Activated CD4-positive, CD25-positive, alpha-beta regulatory T cell treated with anti-CD3 and anti-CD28 coated beads, Interleukin-2, amount 50 U/mL, for 72 hours (primary cell): ENCODE measurements at regions not wholly inside any gene's neighbourhood (a gene's known extent, or its start where the extent isn't known, plus 50 kb on each side); places are given as distances from the start of the nearest gene placed in this dataset.
A peak's percentile ranks its signal among the peaks of the same experiment; 100 is the strongest.
"Not testable (repeated sequence)": the region's sequence is repeated elsewhere in the genome, so short reads cannot be mapped to it uniquely, and the experiment has no call there.

Experiments used
- DNase-seq: peaks from one replicate; pipeline ENCODE4 v3.0.0; 2021

DNA sequence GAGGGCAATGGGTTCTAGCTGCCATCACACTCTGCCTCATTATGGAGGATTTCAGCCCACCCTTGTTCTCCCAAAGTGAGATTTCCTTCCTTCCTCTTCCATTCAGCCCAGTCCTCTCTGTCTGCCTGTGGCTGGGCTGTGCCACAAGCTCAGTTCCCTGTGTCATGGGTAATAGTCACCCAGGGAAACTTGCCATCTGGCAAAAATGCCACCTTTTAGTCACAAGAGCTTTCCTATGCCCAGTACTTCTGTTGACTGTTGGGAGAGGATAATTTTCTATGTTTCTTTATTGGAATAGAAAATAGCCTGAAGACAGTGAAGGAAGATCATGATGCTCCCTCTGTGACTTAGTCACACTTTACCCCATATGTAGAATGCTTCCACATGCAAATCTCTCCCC lies 71.4 kb downstream of the TLR4 start:
- DNase-seq = no peak

DNA sequence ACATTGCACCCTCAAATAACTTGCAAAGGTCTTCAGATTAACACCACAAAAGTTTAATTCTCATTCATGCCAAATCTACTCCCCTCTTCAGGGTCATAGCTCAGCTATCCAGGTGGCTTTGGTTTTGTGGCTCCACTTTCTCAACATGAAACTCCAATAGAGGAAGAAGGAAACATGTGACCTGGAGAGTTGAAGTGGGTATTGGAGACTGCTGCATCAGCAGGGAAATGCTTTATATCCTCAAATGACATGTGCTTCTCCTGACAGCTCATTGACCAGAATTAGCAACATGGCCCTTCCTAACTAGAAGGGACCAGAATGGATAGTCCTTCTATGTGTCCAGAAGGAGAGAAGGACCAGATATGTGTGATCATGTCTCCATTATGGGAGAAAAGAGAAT lies 73.6 kb downstream of the TLR4 start:
- DNase-seq = no peak

DNA sequence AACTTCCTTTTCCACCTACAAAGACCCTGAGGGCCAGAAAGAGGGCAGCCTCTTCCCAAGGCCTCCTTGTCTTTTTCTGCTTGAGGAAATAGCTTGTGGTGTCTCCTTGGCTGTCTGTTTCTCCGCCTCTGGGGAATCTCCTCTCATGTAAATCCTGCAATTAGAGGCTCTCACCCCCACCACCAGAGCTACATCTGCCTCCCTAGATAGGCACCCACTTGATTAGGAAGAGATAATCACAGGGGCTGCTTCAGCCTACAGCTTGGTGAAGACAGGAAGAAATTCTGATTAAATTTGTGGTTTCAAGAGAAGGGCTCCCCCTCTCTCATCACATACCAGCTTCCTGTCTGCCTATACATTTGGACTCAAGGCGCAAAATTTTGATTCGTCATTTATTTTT lies 75.6 kb downstream of the TLR4 start:
- no peak for DNase-seq

DNA sequence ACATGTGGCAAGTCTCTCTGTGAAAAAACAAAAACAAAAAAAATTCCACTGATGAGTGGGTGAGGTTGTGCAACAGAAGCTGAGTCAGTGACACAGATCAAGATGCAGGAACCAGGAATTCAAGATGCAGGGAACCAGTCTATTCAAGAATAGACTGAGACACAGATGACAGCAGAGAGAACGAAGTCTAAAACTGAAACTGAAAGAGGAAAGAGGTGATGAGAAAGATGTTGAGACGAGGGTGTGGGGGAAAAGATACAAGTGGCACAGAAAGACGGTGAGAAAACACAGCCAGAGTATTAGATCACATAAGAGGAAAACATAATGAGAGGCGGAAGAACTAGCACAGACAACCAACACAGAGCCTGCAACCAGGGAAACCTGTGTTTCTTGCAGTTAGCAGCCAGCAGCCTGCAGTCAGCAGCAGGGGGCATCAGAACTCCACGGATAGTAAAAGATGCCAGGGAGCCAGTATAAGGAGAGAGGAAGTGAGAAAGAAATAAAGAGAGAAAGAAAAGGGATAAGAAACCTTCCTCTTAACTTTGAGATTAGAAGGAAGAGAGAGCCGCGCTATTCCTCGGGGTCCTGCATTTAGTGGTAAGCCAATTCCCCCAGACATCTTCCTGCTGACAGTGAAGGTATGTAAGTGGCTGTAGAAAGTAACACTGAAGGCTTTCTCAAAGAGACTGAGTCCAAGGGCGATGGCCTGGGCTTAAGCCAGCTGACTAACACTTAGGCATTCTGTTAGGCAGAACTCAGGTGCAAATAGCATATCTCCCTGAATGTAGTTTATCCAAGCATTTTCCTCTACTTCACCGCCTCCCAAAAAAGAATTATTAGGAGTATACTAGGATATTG lies 79.0 kb downstream of the TLR4 start:
- DNase-seq = peak; percentile 31

DNA sequence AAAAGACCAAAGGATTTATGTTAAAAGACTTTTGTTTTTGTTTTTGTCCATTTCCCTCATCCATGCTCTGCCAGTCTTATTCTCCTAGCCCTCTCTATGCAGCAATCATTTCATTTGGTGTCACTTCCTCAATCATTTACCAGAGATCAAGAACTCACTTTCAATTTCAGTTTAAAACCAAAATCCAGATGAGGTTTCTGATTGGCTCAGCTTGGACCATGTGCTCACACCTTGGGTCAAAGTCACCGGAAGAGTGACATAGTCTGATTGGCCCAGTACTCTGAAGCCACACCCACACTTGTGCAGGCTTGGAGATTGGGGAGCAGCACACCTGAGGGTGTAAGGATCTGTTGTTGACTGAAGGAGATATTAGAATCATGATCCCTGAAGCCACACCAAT lies 79.6 kb downstream of the TLR4 start:
- DNase-seq = no peak

DNA sequence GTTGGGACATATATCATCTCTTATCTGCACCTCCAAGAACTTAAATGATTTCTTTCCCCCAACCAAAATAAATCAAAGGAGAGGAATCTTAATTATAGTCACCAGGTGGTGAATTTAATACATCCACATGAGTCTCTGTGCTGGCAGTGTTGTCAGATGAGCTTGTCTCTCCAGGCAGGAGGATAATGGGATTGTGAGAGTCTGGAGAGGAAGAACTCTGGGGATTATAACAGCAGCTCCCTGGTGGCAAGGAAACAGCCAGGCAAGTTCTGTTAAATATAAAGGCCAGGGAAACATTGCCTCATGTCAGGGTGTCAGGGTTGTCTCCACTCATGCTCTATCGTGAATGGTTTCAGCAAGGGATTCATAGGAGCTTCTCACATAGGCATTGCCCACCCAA lies 80.8 kb downstream of the TLR4 start:
- DNase-seq = no peak

DNA sequence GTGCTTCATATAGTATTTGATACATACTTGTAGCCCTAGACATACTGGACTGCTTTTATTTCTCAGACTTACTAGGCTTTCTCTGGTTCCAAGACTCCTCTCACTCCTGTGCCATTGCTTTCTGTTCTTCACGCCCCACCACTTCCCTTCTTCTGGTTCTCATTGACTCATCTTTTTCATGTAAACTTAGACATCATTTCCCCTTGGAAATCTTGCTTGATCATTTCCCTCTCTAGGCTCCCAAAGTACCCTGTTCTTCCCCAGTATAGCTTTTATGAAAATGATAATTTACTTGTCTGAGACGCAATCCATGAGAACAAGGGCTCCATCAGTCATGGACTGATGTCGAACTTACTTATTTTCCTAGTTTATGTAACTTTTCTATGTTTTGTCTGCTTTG lies 83.5 kb downstream of the TLR4 start:
- no peak for DNase-seq

DNA sequence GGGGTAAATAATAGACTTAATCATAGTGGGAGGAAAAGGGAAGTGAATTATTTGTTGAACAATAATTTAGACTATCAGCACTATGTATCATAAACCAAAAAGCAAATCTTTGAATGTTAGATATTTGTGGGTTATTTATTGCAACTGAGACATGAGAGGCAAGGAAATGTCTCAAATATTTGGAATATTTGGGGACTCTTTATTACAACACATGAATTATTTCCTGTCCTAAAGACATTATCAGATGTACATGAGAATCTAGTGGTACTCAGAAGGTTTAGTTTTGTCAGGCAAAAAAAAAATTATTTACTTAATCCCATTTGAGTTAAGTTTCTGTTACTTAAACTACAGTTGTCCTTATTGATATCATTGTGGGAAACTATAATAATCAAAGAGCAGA lies 91.1 kb downstream of the TLR4 start:
- no peak for DNase-seq

DNA sequence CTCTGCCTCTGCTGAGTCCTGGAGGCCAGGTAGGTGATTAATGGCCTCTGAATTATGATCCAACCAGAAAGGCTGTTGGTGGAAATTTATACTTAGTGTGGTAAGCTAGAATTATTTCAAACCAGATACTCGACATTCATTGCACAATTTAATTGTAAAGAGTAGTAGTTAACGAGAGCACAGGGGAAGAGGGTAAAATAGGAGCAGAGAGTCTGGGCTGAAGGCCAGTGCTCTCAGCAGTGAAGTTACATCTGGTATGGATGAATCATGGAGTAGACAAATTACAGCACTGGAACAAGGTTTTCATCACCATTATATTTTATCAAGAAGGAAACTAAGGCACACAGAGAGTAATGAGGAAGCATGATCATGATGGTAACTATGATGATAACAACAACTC lies 92.5 kb downstream of the TLR4 start:
- no peak for DNase-seq

DNA sequence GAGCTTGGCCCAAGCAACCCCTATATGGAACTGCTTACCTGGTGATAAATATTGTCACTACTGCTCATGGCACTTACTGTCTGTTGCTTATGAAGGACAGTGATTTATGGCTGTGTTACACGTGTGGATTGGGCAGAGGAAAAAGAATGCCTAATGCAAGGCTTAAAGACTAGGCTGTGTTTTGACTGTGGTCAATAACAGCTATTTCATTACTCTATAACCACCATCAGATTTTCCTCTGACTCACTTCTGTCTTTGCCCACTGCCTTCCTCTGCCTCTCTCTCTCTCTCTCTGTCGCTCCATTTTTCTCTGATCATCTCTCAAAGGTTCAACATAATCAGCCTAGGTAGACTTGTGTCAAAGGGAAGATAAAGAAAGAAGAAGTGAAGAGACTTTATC lies 96.2 kb downstream of the TLR4 start:
- no peak for DNase-seq

DNA sequence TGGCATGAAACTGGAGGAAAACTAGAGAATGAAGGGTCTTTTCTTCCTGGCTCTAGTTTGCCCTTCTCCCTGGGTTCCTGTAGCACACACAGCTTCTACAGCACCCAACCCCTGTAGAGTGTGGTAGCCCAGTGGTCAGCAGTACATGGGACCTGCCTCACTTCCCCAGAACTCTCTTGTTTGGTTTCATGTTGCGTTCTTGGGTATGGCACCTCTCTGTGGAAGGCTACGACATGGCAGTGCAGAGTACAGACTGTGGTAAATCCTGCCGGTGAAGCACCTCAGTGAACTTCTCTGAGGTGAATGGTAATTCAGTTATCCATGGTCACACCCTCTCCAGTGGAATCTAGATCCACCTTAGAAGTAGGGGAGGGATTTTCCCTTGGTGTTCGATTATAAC lies 105.5 kb downstream of the TLR4 start:
- no peak for DNase-seq

DNA sequence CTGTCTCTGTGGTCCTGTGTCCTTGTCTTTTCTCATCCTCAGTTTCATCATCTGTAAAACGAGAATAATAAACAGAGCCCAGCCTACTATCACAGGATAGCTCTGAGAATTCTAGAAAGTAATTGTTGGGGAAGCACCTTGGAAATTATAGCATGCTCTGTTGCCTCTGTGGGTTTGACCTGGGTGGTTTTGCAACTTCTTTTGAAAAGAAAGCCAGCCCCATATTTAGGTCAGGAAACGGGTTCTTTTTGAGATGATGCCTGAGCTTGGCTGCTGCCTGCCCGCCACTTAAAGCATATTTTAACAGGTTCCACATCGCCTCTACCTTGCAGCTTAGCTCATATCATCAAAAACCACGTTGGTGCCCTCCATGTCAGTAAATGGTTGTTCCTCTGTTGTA lies 111.1 kb downstream of the TLR4 start:
- DNase-seq = no peak

DNA sequence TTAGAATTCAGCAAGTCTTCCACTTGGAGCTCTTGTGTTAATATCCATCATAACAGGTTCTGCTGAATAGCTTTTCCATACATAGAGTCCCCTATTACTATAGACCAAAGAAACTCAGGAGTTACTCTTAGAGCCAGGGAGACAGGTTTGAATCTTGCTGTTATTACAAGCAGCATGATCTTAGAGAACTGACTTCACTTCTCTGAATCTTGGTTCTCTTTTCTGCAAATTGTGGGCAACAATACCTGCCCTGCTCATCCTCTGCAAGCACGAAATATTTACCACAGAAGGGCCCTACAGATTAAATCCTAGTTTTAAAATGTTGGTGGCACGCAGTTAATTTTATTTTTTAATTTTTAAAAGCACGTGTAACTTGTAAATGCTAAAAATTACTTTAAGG lies 111.7 kb downstream of the TLR4 start:
- no peak for DNase-seq

DNA sequence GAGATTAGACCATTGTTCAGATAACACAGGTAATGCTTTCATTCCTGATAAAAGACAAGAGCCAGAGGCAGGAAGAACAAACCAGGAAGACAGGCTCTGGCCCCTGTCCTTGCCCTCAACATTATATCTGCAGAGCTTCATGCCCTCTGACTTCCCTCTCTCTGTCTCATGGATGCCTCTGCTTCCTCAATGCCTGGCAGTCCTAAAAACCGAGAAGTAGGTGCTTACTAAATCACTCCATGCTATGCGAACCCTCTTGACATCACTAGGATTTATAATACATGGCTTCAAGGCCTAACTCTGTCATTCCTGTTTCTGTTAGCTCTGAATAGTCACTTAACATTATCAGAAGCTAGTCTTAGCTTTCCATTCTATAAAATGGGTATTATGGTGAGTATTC lies 117.8 kb downstream of the TLR4 start:
- DNase-seq = no peak

DNA sequence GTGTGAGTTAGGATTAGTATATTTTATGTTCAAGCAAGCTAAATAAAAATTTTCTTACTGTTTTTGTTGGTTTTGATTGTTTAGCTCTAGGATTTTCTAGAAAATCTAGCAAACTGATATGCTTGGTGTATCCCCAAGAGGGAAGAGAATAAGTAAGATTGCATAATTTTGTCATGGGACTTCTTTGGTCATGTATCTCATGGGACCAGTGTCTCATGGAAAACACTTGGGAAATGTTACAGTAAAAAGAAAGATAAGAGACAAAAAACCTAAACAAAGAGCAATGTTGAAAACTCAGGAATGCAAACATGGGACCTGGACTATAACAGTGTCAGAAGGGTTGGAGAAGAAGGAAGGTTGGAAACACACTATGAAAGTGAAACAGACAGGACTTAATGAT lies 119.4 kb downstream of the TLR4 start:
- no peak for DNase-seq

DNA sequence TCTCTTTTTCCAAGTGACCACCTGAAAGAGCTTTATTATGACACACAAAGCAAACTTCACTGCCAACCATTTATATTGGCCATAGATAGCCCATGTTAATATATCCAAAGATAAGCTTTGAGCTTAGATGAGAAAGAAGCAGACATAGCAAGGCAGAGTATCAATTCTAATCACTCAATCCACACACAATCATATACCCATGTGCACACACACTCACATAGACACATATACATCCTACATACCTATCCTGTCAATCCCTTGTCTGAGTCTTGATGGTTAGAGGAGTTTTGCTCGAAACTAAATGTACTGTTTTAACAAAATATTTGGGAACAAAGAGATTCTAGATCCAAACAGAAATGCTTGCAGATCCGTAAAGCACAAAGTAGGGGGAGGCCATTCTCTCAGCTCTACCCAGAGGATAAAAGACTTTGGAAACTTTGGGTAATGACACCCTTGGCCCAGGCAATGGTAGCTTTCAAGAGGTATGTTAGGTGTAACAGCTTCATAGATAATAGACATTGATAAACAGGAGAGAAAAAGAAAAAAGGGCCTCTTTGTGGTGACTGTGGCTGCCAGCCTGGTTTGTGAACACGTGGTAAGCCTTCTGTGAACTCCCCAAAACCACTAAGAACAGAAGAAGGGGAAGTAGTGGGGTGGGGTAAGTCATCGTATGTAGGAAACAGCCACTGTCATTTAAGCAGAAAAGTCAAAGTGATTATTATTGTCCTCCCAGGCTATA lies 121.6 kb downstream of the TLR4 start:
- DNase-seq = no peak

DNA sequence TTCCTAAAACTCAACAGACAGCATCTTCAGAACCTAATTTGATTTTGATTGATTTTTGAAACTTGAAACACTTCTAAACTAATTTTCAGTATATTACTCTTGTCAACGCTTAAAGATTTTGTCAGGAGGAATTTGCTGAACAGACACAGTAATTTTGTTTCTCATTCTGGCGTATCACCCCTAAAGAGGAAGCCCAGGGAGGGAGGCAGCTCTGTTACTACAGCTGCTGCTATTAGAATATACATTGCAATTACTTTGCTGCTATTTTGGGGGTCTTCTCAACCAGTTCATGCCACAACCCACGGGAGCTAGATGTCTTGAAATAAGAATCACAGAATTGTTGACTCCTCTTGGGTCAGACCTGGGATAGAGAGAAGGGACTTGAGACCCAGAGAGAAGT lies 122.6 kb downstream of the TLR4 start:
- no peak for DNase-seq

DNA sequence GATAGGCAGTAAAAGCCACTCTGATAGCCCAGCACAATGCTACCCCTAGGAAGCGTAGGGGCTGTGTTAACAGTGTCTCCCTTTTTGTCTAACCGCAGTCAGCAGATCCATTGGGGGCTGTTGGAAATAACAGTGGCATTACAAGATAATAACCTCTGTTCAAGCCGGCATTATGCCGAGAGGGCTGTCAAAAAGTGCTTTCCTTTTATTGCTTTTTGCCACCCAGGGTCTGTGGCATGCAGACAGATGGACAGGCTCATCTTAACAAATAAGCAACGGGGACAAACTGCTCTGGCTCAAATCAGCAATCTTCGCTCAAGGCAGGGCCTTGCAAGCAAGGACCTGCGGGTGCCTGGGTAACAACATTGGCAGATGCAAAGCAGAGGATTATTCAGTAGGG lies 123.3 kb downstream of the TLR4 start:
- DNase-seq = no peak

DNA sequence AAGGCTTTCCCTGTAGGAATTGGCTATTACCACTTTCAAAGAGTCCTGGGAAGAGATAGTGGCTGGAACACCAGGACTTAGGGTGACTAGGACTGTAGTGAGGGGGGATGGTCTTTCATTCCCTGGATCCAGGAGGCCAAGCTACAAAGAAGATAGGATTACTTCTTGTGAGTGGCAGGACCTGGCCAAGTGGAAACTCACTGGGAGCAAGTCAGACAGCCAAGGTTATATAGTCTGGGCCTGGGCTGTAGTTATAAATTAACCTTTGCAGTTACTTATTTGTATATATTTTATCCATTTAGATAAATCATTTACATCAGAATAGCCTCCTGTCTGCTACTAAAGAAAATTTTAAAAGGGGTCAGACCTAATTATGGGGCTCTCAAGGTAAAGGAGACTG lies 124.3 kb downstream of the TLR4 start:
- DNase-seq = no peak

DNA sequence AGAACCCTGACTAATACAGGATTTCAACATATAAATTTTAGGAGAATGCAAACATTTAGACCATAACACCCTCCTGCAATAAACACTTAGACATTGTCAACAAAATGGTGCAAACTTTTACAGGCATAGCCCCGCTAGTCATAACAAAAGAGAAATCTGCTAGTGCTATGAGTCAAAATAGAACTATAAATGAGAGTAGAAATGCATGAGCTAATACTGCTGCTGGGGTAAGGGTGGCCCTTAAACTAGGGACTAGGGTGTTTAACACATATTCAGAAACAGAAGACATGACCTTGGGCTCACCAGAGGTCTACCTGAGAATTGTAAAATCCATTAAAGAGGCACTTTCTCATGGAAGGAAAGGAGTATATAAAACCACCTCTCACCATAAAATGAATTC lies 131.6 kb downstream of the TLR4 start:
- no peak for DNase-seq

DNA sequence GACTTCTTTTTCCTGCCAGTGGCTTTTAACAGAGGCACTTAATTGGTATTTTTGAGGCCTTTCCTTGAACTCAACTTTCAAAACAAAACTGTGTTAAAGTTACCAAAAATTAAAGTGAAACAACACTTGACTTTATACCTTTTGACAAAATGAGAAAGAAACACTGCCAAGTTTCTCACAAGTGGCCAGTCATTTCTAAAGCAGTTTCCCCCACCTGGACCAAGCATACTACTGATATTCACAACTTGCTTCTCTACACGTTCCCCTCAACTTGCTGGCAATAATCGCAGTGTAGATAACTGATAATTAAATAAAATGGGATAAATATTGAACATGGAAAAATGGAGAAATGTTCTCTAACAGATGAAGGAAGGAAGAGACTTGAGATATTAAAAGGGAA lies 135.7 kb downstream of the TLR4 start:
- DNase-seq = no peak

DNA sequence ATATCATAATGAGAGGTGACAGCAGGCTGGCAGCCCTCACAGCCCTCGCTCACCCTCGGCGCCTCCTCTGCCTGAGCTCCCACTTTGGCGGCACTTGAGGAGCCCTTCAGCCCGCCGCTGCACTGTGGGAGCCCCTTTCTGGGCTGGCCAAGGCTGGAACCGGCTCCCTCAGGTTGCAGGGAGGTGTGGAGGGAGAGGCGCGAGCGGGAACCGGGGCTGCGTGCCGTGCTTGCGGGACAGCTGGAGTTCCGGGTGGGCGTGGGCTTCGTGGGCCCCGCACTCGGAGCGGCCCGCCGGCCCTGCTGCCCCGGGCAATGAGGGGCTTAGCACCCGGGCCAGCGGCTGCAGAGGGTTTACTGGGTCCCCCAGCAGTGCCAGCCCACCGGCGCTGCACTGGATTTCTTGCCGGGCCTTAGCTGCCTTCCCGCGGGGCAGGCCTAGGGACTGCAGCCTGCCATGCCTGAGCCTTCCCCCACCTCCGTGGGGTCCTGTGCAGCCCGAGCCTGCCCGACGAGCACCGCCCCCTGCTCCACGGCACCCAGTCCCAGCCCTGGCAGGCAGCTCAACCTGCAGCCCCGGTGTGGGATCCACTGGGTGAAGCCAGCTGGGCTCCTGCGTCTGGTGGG lies 147.7 kb downstream of the TLR4 start:
- not testable (repeated sequence) for DNase-seq

DNA sequence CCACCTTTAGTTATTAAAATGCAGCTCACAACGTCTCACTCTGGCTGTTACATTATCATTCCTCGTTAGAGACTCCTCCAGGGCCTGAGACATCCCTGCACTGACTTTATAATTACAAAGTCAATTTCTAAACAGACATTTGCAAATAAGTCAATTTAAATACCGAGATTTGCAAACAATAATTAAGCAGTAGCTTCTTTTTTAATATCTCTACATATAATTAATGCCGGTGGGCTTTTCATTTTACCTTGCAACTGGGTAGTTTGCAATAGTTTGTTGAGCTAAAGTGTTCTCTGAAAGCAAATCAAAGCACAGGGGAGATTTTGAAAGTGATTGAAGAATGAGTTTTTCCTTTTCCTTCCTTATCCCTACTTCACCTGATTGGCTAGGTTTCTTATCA lies 154.4 kb downstream of the TLR4 start:
- DNase-seq = no peak

DNA sequence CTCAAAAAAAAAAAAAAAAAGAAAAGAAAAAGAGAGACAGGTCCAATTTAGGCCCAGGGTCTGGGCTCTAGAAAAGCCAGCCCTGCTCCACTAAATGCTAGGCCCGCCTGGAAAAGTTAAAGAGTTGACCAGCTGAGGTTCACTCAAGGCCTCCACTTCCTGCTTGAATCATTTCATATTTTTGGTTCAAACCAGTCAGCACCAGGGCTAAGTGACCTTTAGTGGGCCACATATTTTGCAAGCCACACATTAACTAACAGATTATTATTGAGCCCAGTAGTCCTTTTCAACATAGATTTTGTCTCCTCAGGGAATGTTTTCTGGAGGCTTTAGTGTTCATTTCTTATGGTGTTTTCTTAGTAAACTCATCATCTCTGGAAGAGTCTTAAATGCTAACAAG lies 156.6 kb downstream of the TLR4 start:
- no peak for DNase-seq
